ENCODE measurements at regions not wholly inside any gene's neighbourhood (a gene's known extent, or its start where the extent isn't known, plus 50 kb on each side); places are given as distances from the start of the nearest gene placed in this dataset.

GRCh38 chr2:136448986-136449780, 316.2 kb upstream of the THSD7B start:
- no peak for DNase-seq

GRCh38 chr2:136448432-136448831, 316.9 kb upstream of the THSD7B start:
- no peak for DNase-seq

GRCh38 chr2:136444323-136444722, 321.0 kb upstream of the THSD7B start:
- no peak for DNase-seq

- no peak for DNase-seq
Measured at GRCh38 chr2:136443661-136444060, 321.7 kb upstream of the THSD7B start.

GRCh38 chr2:136441979-136442714, 323.2 kb upstream of the THSD7B start:
- no peak for DNase-seq

GRCh38 chr2:136439064-136439676, 321.2 kb upstream of the CXCR4 start:
- DNase-seq: peak; percentile 6

- no peak for DNase-seq
Measured at GRCh38 chr2:136437461-136437860, 319.5 kb upstream of the CXCR4 start.

GRCh38 chr2:136436936-136437335, 319.0 kb upstream of the CXCR4 start:
- DNase-seq: no peak

GRCh38 chr2:136434251-136434715, 316.3 kb upstream of the CXCR4 start:
- DNase-seq: peak; percentile 81

- DNase-seq: no peak
Measured at GRCh38 chr2:136433261-136433660, 315.3 kb upstream of the CXCR4 start.

GRCh38 chr2:136424112-136424511, 306.2 kb upstream of the CXCR4 start:
- DNase-seq: no peak

- peak; percentile 83 for DNase-seq
Measured at GRCh38 chr2:136423516-136423996, 305.6 kb upstream of the CXCR4 start.

- no peak for DNase-seq
Measured at GRCh38 chr2:136422512-136422911, 304.6 kb upstream of the CXCR4 start.

- no peak for DNase-seq
Measured at GRCh38 chr2:136420346-136420745, 302.4 kb upstream of the CXCR4 start.

- no peak for DNase-seq
Measured at GRCh38 chr2:136411946-136412345, 294.0 kb upstream of the CXCR4 start.

- DNase-seq: no peak
Measured at GRCh38 chr2:136410673-136411072, 292.7 kb upstream of the CXCR4 start.

- no peak for DNase-seq
Measured at GRCh38 chr2:136408795-136409194, 290.8 kb upstream of the CXCR4 start.

- no peak for DNase-seq
Measured at GRCh38 chr2:136407952-136408318, 290.0 kb upstream of the CXCR4 start.

- DNase-seq: no peak
Measured at GRCh38 chr2:136407117-136407951, 289.4 kb upstream of the CXCR4 start.

GRCh38 chr2:136404925-136405324, 287.0 kb upstream of the CXCR4 start:
- DNase-seq: no peak

- no peak for DNase-seq
Measured at GRCh38 chr2:136404176-136404575, 286.2 kb upstream of the CXCR4 start.

- DNase-seq: no peak
Measured at GRCh38 chr2:136402281-136402680, 284.3 kb upstream of the CXCR4 start.

Measured in OCI-M1 (cell line).